ENCODE measurements at regions not wholly inside any gene's neighbourhood (a gene's known extent, or its start where the extent isn't known, plus 50 kb on each side); places are given as distances from the start of the nearest gene placed in this dataset.

DNA sequence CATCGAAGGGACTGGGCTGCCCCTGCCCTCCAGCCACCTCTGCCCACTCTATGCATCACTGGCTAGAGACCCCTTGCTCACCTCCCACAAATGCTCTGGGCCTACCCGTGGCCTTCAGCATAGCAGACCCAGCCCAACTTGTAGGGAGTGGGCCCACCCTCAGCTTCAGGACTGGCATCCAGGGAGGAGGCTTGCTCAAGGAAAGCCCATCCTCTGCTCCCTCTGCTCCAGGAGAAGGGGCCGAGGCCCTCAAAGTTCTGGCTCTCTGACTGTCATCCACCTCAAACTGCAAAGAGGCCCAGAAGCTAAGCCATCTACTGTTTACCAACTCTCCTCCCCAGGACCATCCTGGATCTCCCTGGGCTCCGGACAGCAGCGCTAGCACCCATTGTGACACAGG lies 84.5 kb downstream of the C5orf15 start:
- TF ChIP-seq JUND (IDR thresholded peaks at IDR 0.05; ENCODE audit: low read length) (no peak), NRF1 (IDR thresholded peaks at IDR 0.05; ENCODE audit: low read depth, low read length) (no peak), KDM1A (IDR thresholded peaks at IDR 0.05; ENCODE audit: borderline replicate concordance, low read length) (no peak), GTF2F1 (IDR thresholded peaks at IDR 0.05; ENCODE audit: borderline replicate concordance, low read depth, low read length) (no peak), CREB1 (IDR thresholded peaks at IDR 0.05) (no peak), SAP30 (IDR thresholded peaks at IDR 0.05; ENCODE audit: insufficient read depth, insufficient replicate concordance, low read length) (no peak)
- TF ChIP-seq, protein P1, sequence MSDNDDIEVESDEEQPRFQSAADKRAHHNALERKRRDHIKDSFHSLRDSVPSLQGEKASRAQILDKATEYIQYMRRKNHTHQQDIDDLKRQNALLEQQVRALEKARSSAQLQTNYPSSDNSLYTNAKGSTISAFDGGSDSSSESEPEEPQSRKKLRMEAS (IDR thresholded peaks at IDR 0.05), result no peak
- H2AK5ac ChIP-seq (ENCODE audit: low read depth, low read length), result no peak overlapping the region
- CTCF ChIA-PET (ENCODE audit: partially characterized antibody), result interaction anchor here (0.7 to 14.0 kb wide), 5 partner anchors 9 to 61 kb away, joined by 3 to 150 read pairs (median 4); no protein-coding TSS in a partner anchor

More for the DNA sequence above, 84.5 kb downstream of the C5orf15 start:
- H2AFZ ChIP-seq (ENCODE audit: low read length), result no peak overlapping the region
- H3K56ac ChIP-seq (replicated peaks; ENCODE audit: insufficient read length, low read depth, low read length), result no peak overlapping the region
- WGBS, 2 experiments (ENCODE audit: extremely low coverage in 1 of 2, insufficient coverage in 1 of 2, insufficient read length in 1 of 2, insufficient replicate concordance in 2 of 2, low coverage in 1 of 2, low lambda C conversion rate in 2 of 2, missing lambda C conversion rate in 1 of 2), result 92% methylated on average over 5 of the region's 5 CpGs; no CpG with 5 or more reads in 1 of the 2 experiments
- no peak overlapping the region for H2BK20ac ChIP-seq (ENCODE audit: low read length)
- no peak overlapping the region for H4K5ac ChIP-seq (ENCODE audit: insufficient read length, low read depth, low read length)
- H3K4me1 ChIP-seq (replicated peaks in 1 of 4; ENCODE audit: control insufficient read depth in 3 of 4, insufficient read depth in 4 of 4, low read length in 3 of 4), result peaks cover 0 to 2% (median 0%) of the 10 kb centered on the region in 4 experiments; a peak in 1 of 7 replicates
- no peak overlapping the region for H4K8ac ChIP-seq (ENCODE audit: extremely low read depth, insufficient read depth, low read length)
- H2BK120ac ChIP-seq (replicated peaks; ENCODE audit: low read depth, low read length), result no peak overlapping the region
- no peak for DNase-seq (ENCODE audit: low read depth in 1 of 2, low spot score in 2 of 2)
- no peaks in the 10 kb centered on the region; the same call in 1 of the 2 replicates for H3K23me2 ChIP-seq (ENCODE audit: low read depth, low read length)
- POLR2A ChIA-PET (ENCODE audit: partially characterized antibody), result no interaction called here
- no peak overlapping the region for H3K27ac ChIP-seq (ENCODE audit: low read depth, low read length)
- H3K79me2 ChIP-seq (ENCODE audit: control insufficient read depth in 1 of 2, insufficient read depth in 2 of 2, low read length in 2 of 2), result no peaks in the 10 kb centered on the region
- H3K9me3 ChIP-seq (ENCODE audit: insufficient read depth in 2 of 2, low read depth in 1 of 2, low read length in 1 of 2), result no peaks in the 10 kb centered on the region
- no peaks in the 10 kb centered on the region for H3K36me3 ChIP-seq (ENCODE audit: control insufficient read depth in 2 of 4, insufficient read depth in 4 of 4, low read length in 3 of 4)
- H4K91ac ChIP-seq (replicated peaks; ENCODE audit: insufficient read length, low read length), result no peak overlapping the region
- H3K4me3 ChIP-seq (ENCODE audit: extremely low read depth in 1 of 4, insufficient read depth in 2 of 4, low read depth in 3 of 4, low read length in 4 of 4), result no peak overlapping the region
- no peaks in the 10 kb centered on the region for H4K20me1 ChIP-seq (replicated peaks in 1 of 2; ENCODE audit: control insufficient read depth in 1 of 2, insufficient read depth in 2 of 2, low read length in 2 of 2)
- H2BK12ac ChIP-seq (ENCODE audit: low read depth, low read length), result no peak overlapping the region
- no peak overlapping the region for H3K14ac ChIP-seq (ENCODE audit: insufficient read length)
- no peak overlapping the region for H3K23ac ChIP-seq (ENCODE audit: insufficient read length)
- no peak overlapping the region for H3K4ac ChIP-seq (replicated peaks; ENCODE audit: insufficient read length, low read depth, low read length)
- no peak overlapping the region for H3K4me2 ChIP-seq (ENCODE audit: insufficient read depth in 1 of 2, low read depth in 2 of 2, low read length in 2 of 2)
- H2BK5ac ChIP-seq (ENCODE audit: low read depth, low read length), result no peak overlapping the region
- H3K27me3 ChIP-seq (replicated peaks in 1 of 4; ENCODE audit: control insufficient read depth in 3 of 4, extremely low read depth in 1 of 4, insufficient read depth in 3 of 4, low read length in 3 of 4), result no peaks in the 10 kb centered on the region
- no peak overlapping the region for H2BK15ac ChIP-seq (ENCODE audit: low read length)
- H3K9ac ChIP-seq (replicated peaks in 1 of 4; ENCODE audit: extremely low read depth in 1 of 4, low read depth in 3 of 4, low read length in 3 of 4), result no peak overlapping the region
- no peak overlapping the region for H3K18ac ChIP-seq (ENCODE audit: extremely low read depth, low read length)
- no peak for FAIRE-seq
- no peaks in the 10 kb centered on the region for H3K79me1 ChIP-seq (ENCODE audit: low read depth, low read length)
